T-helper 1 cell (primary cell): ENCODE measurements at regions not wholly inside any gene's neighbourhood (a gene's known extent, or its start where the extent isn't known, plus 50 kb on each side); places are given as distances from the start of the nearest gene placed in this dataset.

ENCODE experiments used
- DNase-seq, 5 donors: peaks; one replicate each; pipeline ENCODE4 v3.0.0-alpha.2; 2012 to 2020

DNA sequence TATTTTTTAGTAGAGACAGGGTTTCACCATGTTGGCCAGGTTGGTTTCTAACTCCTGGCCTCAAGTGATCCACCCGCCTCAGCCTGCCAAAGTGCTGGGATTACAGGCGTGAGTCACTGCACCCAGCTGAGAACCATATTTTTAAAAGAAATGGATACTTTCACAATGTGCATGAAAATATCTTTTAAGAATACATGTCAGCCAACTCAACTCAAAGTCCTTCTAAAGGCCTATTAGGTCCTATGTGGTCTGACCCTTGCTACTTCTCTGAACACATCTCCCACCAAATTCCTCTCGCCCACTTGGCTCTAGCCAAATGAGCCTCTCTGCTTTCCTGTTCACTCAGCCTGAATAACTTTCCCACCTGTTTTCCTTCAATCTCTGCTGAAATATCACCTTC, 119.6 kb downstream of the MTX2 start:
- no peak for DNase-seq

DNA sequence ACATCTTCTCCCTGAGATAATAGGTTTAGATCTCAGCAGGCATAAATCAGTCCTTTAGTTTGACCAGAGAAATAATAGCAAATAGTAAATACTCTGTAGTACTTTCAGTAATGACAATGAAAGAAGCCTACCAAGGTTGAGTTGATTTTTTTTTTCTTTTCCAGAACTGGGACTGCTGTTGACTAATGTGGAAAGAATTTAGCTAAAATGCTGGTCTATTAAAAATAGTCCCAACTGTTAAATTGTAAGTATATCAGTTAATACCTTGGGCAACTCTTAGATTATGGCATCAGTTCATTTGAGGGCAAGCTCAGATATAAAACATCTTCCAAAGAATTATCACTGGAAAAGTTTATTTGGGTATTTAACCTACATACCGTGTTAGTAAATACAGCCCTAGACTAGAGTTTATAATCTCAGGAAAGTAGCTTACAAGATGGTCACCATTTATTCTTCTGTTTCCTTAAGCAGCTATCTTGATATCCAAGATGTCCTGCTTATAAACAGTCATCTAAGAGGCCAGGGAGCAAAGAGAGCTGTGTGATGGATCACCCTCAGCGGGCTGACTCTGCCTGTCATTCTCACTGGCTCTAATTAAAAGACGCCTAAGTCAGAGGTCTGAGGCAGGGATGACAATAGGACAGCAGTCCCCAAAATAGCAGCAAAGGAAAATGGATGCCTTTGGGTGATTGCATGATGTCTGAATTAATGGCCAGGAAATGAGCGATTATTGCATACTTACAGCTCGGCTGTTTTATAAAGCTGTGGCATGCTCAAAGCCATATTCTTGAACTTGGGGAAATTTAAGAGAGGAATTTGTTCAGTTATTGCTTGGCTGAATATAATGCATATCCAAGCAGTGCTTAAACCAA, 121.3 kb downstream of the MTX2 start:
- DNase-seq, result no peak

DNA sequence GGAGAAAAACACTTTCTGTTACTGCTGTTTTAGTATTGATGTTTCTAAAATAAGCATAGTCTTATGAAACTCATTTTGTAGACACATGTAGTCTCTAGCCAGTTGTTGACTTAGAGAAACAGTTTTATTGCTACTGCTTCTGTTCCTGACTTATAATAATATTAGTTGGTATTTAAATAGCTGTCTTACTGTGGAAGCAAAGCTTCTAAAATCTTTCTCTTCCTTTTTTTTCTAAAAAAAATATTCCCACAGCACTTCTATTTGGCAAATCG, 121.8 kb downstream of the MTX2 start:
- no peak for DNase-seq

DNA sequence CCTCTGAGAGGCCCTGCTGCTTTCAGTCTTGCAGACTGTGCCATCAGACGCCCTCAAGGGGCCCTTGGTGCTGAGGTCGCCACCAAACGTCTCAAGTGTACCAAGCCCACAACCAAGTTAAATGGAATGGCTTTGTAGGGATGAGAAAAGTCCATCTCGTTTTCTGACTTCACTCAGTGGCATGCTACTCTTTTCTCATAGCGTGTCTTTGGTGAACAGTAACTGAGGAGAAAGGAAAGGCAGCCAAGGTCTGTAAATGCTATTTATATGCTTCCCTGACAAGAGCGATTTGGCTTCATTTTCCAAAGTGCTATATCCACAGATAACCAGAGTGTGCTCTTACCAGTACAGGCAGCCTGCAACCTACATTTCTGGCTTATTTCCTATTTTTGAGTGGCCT, 123.0 kb downstream of the MTX2 start:
- DNase-seq, result no peak

DNA sequence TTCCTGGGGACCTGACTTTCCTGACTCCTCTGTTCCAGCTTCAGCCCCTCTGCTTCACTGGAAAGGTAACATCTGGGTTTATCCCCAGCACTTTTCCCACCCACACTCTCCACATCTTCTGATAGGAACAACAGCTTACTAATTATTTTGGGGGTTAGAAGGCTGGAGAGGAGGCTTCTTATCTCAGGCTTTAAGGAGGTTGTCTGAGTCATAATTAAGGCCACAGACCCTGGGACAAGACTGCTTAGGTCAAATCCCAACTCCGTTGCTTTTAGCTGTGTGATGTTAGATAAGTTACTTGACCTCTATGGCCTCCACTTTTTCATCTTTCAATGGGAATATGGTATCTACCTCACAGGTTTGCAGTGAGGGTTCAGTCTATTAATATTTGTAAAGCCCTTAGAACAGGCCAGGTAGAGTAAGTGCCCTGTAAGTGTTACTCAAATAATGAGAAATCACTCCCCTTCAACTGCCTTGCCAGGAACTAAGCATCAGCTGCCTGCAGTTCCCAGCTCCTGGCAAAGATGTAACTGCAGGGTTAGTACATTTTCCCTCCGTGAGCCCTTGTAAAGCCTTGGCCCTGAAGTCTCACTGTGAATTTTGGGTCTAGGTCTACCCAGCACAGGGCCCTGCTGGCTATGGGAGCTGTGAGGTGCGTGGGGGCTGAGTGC, 123.6 kb downstream of the MTX2 start:
- no peak for DNase-seq

DNA sequence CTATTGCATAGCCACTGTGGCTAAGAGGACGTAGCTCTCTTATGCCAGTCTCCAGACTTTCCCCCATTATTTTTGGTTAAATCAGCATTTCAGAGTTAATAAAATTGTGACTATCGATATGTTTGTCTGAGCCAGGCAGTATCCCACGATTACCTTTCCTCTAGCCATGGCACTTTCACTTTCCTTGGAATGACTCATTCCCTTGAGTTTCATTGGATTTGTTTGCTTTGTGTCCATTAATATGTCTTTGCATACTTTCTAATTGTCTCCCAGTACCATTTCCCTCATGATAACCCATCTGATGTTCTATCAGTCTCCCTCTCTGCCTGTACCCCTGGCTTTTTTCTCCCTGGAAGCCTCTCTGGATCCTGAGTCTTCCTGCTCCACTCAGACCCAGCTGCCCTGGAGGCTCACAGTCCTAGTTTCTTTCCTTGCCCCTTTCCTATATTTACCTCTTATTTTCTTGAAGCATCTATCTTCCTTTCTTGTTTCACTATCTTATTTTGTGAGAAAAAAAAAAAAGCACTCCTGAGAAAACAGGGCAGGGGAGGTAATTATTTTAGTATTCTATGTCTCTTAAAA, 126.1 kb downstream of the MTX2 start:
- DNase-seq, result no peak

DNA sequence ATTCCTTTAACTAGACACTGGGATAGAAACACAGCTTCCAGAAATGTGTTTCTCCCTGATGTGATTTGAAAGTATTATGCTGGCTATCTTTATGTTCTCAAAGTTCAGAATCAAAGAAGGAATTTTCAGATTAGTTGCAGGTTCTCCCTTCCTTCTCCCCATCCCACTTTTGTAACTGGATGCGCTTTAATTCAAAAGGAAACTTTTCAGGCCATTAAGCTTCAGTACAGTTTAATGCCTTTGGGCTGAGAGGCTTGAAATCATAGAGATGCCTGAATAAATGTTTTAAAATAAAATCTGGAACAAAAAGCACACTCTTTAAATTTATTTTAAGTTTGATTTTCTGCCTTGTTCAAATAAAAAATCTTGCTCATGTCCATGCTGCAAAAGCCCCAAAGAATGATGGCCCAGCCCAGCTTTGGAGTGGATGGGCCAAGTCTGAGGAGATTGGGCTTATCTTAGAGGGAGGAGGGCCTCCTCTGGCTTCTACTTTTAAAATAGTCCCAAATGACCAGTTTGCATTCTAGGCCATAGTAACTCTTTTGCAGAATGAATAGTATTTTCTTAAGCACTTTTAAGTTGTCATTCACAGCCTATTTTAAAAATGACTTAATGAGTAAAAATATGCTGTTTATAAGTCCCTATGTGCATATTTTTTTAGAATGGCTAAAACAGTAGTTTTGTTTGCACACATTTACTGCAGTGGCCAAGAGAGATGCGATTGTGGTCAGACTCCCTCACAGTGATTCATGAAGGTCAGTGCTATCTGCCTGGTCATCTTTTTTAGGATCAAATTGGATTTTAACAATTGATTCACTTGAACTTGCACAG, 129.2 kb downstream of the MTX2 start:
- no peak for DNase-seq

DNA sequence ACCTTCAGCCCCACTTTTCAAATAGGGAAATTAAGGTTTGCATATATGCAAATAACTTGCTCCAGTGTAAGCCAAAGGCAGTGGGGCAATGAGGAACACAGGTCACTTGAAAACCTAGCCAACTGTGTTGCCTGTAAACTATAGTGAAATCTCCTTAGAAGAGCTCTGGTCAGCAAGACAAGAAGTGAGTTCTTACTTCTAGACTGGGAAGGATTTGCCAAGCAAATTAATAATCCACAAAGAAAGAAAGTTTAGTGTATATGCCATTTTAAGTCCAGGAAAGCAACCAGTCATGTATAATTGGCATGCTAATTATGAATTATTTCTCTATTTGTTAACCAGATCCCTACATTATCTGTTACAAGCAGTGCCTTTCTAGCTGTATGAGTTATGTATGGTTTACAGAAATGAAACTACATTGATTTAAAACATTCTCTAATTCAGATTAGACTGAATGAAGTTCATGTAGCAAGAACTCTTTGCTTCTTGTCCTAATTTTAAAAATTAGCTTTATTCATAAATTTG, 129.9 kb downstream of the MTX2 start:
- DNase-seq, result no peak

DNA sequence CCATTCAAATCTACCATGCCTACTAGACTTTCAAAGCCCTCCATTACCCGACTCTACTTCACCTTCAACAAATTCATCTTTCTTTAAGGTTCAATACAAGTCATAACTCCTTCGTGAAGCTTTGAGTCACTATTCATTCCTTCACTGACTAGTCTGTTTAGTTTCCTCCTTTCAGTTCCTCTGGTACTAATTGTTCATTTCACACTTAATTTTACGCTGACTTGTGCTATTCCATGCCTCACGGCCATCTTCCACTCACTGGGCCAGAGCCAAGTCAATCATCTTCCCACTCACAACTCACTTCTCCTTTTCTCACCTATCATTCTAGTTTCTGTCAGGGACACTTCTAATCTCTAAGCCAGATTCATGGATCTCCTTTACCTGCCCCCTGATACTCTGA, 136.2 kb downstream of the MTX2 start:
- DNase-seq, result no peak

DNA sequence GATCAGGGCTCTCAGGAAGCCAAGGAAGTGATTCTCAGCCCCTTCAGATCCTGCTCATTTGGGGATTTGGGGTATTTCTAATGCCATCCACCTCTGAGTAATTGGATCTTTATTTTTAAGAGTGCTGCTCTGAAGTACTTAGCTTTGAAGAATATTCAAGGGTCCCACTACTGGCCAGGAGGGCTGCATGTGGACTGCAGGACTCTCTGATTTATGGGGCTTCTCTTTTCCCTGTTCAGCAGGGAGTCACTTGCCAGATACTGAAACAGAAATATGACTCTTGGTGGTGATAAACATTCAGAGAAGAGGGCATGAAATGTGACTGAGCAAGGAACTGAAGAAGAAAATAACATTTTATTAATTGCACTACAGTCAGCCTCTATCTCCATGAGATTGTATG, 138.5 kb downstream of the MTX2 start:
- DNase-seq, result no peak

DNA sequence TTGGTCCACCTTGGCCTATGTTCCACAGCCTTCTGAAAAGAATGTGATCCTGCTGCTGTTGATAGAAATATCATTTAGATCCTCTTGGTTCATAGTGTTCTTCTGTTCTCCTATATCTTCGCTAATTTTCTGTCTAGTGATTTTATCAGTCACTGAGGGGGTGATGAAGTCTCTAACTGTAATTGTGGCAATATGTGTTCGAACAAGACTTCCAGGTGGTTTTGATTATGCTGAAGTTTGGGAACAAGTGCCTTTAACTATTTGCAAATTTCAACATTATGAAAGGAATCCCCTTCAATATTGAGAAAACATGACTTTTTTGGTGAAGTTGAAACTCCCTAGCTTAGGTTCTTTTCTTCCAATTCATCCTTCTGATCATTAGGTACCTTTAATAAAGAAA, 140.4 kb downstream of the MTX2 start:
- DNase-seq, result no peak

DNA sequence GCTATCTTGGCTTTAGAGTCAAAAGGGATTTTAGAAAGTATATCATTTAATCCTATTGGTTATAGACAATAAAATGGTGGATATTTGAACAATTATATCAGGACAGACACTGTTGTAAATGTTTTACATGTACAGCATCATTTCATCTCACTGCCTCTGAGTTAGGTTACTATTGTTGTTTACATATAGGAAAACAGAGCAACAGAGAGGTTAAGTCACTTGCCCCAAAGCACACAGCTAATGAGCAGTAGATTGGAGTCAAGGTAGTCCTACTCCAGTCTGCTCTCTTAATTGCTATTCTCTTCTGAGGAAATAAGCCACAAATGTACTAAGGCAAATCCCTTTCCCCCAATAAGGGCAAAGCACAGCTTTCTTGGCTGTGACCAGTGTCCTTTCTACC, 142.9 kb downstream of the MTX2 start:
- DNase-seq, result no peak

DNA sequence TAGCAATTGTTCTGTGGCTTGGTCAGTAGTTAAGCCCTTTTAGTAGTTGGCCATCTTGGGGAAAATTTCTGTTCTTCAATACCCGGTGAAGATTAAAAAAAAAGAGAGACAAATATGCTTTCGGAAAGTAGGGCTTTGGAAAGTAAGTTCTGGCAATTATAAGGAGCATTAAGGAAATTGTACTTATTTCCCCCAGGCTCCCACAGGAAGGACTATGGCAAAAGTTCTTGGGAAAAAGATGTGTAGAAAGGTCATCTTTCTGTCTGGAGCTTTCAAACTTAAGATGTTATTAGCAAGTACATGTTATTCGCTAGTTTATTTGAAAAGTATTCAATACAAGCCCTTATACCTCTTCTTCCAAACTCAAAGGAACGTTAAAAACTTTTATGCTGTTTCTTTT, 144.5 kb downstream of the MTX2 start:
- DNase-seq, result no peak

DNA sequence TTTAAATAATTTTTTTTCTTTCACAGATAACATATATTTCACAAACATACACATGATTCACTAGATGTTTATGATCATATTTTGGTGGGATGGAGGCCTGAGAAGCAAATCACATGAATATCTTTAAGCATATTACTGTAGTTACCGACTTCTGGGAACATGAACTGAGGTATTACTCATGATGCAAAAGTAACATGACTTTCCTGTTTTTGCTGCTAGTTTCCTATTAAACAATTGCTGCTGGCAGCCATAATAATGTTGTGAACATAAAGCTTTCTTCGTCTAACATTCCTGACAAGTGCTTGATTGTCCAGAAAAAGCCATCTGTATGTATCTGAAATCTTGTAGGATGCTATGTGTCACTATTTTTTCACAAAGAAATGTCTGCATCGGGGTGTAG, 145.4 kb downstream of the MTX2 start:
- DNase-seq, result no peak

DNA sequence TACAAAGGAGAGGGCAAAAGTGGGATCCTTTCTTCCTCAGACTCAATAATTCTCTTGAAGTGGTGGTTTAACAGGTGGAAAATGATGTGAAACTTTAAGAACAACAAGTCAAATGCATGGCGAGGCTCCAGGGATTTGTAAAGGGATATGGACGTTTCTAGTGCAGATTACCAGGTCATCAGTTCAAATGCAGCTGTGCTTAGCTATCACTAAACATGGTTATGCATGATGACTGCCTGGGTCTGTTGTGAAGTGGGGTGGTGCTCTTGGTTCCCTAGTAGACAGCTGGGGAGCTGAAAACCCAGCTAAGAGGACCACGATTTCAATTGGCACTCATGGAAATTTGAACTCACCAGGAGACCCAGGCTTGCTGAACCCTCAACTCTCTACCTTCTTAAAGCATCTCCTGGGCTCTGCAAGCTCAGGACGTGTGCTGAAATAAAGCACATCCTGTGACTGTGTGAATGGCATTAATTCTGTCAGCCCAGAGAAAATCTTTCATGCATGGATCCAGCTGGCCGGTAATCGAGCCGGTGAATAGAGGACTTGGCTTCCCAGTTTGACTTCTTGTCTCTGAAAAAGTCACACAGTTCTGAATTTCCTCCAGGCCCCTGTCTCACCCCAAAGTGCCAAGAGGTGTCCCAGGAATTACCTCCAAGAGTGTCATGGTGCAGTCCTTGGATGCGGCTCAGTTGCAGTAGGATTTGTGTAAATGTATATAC, 146.1 kb downstream of the MTX2 start:
- no peak for DNase-seq

DNA sequence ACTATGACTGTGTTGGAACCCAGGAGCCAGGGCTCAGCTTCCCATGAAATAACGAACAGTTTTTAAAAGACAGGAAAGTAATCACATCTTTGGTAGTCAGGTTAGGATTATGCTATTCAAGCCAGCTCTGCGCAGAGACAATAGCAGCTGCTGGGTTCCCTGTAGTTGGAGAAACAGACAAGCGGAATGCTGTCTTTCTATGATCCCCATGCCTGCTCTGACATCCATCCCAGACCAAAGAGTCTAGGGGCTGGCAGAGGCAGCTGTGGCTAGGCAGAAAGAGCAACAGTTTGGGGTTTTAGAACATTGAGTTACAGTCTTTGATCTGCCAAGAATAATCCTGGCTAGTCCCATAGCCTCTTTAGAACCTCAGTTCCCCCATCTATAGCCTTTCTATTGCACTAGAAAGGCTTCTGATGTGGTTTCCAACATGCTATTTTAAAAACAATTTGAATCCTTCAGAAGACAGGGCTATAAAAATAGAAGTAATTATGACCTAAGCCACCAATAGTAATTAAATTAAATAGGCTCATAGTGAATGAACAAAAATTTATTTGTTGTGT, 146.8 kb downstream of the MTX2 start:
- no peak for DNase-seq

DNA sequence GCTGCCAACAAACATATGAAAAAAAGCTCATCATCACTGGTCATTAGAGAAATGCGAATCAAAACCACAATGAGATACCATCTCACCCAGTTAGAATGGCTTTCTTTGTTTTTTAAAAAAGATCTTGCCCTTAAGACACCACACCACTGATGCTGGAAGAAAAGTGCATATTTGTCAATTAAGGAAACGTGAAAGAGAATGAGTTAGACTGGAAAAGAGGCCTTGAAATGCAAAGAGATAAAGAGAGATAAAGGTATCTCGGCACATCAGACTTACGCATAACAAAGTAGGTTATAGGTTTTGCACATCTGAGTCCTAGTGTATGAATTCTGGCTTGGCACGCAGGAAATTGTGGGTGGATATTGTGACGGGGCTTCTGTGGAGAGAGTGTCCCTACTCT, 149.5 kb downstream of the MTX2 start:
- no peak for DNase-seq

DNA sequence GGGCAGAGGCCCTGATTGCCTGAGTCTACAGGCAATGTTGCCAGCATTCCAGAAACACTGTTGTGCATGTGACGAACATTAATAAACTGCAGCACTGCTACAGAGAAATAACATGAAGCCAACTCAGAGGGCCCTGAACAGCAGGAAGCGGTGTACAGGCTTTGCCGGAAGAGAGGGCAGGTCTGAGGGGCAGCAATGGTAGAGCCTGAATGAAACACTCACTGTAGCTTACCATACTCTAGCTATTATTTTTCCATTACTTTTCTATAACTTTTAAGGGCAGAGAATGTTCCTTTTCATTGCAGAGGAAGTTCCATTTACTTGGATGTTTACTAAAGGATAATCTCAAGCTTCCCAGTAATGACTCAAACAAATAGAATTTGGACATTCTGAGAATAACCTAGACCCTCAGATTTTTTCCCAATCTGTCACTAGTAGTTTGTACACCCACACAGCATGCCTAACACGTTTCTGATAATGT, 150.4 kb downstream of the MTX2 start:
- no peak for DNase-seq

DNA sequence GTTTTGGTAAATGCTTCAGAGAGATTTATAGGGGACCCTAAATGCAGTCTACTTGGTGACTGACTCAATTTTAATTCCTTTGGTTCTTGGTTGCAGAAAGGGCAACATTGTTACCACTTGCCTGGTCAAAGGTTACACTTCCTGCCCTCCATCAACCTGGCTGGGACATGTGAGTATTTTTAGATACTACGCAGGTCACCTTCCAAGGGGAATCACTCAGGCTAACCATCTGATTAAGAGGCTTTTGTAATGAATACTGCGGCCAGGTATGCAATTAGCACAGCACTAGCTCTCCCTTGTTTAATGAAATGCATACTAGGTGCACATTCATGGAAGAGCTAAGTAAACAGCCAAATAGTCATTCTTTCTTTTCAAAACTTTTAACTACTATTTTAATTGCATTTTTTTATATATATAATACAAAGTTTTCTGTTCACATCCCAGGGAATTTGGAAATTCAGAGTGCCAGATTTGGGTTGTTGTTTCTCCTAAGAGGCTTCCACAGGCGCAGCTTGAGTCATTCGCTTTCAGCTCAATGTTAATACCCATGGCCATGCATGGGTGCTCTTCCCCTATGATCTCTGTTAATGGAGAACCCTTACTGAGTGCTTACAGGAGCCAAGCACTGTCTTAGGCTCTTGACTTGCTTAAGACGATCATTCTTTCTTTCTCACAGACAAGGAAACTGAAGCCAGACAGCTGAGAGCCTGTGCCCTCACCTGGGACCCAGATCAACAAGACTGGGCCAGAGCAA, 152.2 kb downstream of the MTX2 start:
- DNase-seq, result no peak

DNA sequence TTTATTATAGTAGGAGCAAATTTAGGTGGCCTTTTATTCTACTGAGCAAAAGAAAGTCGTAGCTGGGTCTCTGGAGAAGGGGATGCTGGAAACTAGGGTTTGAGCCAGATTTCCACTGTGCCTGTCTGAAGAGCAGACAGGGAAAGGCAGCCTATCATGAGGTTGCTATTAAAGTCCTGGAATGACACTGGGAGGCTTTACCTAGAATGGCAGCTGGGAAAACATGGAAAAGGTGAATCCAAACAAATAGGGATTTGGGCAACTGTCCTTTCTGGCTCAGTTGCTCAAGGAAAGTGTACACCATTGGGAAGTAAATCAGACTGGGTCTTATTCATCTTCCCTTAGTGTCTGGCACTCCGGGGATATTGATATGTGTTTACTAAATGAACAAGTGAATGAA, 154.6 kb downstream of the MTX2 start:
- no peak for DNase-seq

DNA sequence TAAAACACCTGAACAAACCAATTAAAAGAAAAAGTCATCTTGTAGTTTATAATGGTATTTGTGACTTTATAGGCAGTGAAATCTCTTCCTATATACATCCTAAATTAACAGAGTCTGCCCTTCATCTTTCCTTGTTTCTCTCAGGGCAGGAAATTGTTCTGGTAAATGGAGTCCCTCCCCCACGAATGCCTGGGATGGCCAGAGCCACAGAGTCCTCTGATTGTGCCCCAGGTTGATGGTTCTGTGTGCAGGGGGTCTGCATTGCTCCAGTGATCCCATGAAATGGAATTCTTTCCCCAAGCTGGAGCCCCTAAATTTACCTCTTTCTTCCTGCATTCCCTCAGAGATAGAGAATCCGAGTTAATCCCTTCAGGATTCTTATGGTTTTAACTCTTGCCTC, 155.5 kb downstream of the MTX2 start:
- no peak for DNase-seq
